HCT116 (cell line): ENCODE measurements at regions not wholly inside any gene's neighbourhood (a gene's known extent, or its start where the extent isn't known, plus 50 kb on each side); places are given as distances from the start of the nearest gene placed in this dataset.

Experiments used
- CBX3 ChIP-seq: IDR thresholded peaks from 2 replicates; pipeline ENCODE4 v1.6.1; 2012; ENCODE audit warnings: low read depth
- EGR1 ChIP-seq: IDR thresholded peaks from 2 replicates; pipeline ENCODE4 v1.6.1; 2012; ENCODE audit warnings: low read depth
- EZH2 ChIP-seq: fragments of 200-600 bp; sonication (generic); IDR thresholded peaks from 2 replicates; pipeline ENCODE4 v1.6.1; 2017; ENCODE audit warnings: antibody characterized with exemption, mixed run types
- EZH2phosphoT487 ChIP-seq: fragments of 200-600 bp; IDR thresholded peaks from 2 replicates; pipeline ENCODE4 v1.6.1; 2018; ENCODE audit warnings: antibody characterized with exemption, borderline replicate concordance
- POLR2A ChIP-seq: IDR thresholded peaks from 2 replicates; pipeline ENCODE4 v1.7.0; 2011; ENCODE audit warnings: borderline replicate concordance; ENCODE audit not compliant: insufficient read depth, insufficient read length; ENCODE audit errors: extremely low read depth
- RAD21 ChIP-seq: IDR thresholded peaks from 2 replicates; pipeline ENCODE4 v1.6.1; 2012; ENCODE audit warnings: low read depth, mild to moderate bottlenecking
- SIN3A ChIP-seq: IDR thresholded peaks from 2 replicates; pipeline ENCODE4 v1.6.1; 2012; ENCODE audit warnings: low read depth
- TCF7L2 ChIP-seq: IDR thresholded peaks from 2 replicates; pipeline ENCODE4 v1.7.0; 2011; ENCODE audit warnings: borderline replicate concordance, inconsistent platforms; ENCODE audit not compliant: insufficient read depth, insufficient read length; ENCODE audit errors: extremely low read depth
- YY1 ChIP-seq: IDR thresholded peaks from 2 replicates; pipeline ENCODE4 v1.6.1; 2011; ENCODE audit warnings: low read length, low read depth, moderate library complexity, mild to moderate bottlenecking; ENCODE audit not compliant: insufficient replicate concordance; ENCODE audit errors: extremely low read depth
- TF ChIP-seq, protein P1 (sequence below), 3 experiments: fragments of 200-600 bp in 1 of 3; sonication (generic) in 1 of 3; IDR thresholded peaks in 2 of 3; conservative IDR thresholded peaks in 1 of 3; 2 replicates each; pipeline ENCODE4 v1.5.1; 2012 to 2017; ENCODE audit warnings: low read depth in 2 of 3, low read length in 2 of 3, antibody characterized with exemption in 1 of 3, borderline replicate concordance in 1 of 3, control low read depth in 1 of 3, mild to moderate bottlenecking in 1 of 3, mixed read lengths in 1 of 3, mixed run types in 1 of 3, moderate library complexity in 1 of 3; ENCODE audit not compliant: insufficient read depth in 1 of 3
- TF ChIP-seq, protein P2 (sequence below): IDR thresholded peaks from 2 replicates; pipeline ENCODE4 v1.6.1; 2012
- TF ChIP-seq, protein P3 (sequence below): IDR thresholded peaks from 2 replicates; pipeline ENCODE4 v1.6.1; 2012; ENCODE audit warnings: low read depth

DNA sequence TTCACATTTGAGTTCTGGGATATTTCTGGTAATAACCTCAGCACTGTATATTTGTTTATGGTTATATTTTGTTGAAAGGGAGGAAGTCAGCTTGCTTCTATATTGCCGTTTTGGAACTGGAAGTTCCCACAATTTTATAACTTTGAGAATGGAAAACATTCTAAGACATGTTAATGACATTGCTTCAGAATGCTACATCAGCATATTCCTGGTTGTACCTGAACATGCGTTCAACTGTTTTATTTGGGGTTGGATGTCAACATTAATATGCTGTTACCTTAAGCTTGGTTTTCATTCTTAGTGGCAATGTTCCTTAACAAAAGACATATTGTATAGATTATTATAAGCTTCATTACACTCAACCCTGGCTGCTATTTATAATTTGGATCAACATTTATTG, 489.4 kb upstream of the MAGEB18 start:
- no peak for TF ChIP-seq EZH2
- TF ChIP-seq POLR2A: no peak
- TF ChIP-seq EGR1: no peak
- TF ChIP-seq CBX3: no peak
- TF ChIP-seq, protein P1, sequence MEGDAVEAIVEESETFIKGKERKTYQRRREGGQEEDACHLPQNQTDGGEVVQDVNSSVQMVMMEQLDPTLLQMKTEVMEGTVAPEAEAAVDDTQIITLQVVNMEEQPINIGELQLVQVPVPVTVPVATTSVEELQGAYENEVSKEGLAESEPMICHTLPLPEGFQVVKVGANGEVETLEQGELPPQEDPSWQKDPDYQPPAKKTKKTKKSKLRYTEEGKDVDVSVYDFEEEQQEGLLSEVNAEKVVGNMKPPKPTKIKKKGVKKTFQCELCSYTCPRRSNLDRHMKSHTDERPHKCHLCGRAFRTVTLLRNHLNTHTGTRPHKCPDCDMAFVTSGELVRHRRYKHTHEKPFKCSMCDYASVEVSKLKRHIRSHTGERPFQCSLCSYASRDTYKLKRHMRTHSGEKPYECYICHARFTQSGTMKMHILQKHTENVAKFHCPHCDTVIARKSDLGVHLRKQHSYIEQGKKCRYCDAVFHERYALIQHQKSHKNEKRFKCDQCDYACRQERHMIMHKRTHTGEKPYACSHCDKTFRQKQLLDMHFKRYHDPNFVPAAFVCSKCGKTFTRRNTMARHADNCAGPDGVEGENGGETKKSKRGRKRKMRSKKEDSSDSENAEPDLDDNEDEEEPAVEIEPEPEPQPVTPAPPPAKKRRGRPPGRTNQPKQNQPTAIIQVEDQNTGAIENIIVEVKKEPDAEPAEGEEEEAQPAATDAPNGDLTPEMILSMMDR (IDR thresholded peaks at IDR 0.05 in 2 of 3, conservative IDR thresholded peaks at IDR 0.05 in 1 of 3; ENCODE audit: borderline replicate concordance in 1 of 3, insufficient read depth in 1 of 3, low read depth in 2 of 3, low read length in 2 of 3): no peak
- TF ChIP-seq, protein P2, sequence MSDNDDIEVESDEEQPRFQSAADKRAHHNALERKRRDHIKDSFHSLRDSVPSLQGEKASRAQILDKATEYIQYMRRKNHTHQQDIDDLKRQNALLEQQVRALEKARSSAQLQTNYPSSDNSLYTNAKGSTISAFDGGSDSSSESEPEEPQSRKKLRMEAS: no peak
- TF ChIP-seq EZH2phosphoT487: no peak
- TF ChIP-seq SIN3A: no peak
- TF ChIP-seq YY1: no peak
- TF ChIP-seq RAD21: no peak
- no peak for TF ChIP-seq TCF7L2
- TF ChIP-seq, protein P3, sequence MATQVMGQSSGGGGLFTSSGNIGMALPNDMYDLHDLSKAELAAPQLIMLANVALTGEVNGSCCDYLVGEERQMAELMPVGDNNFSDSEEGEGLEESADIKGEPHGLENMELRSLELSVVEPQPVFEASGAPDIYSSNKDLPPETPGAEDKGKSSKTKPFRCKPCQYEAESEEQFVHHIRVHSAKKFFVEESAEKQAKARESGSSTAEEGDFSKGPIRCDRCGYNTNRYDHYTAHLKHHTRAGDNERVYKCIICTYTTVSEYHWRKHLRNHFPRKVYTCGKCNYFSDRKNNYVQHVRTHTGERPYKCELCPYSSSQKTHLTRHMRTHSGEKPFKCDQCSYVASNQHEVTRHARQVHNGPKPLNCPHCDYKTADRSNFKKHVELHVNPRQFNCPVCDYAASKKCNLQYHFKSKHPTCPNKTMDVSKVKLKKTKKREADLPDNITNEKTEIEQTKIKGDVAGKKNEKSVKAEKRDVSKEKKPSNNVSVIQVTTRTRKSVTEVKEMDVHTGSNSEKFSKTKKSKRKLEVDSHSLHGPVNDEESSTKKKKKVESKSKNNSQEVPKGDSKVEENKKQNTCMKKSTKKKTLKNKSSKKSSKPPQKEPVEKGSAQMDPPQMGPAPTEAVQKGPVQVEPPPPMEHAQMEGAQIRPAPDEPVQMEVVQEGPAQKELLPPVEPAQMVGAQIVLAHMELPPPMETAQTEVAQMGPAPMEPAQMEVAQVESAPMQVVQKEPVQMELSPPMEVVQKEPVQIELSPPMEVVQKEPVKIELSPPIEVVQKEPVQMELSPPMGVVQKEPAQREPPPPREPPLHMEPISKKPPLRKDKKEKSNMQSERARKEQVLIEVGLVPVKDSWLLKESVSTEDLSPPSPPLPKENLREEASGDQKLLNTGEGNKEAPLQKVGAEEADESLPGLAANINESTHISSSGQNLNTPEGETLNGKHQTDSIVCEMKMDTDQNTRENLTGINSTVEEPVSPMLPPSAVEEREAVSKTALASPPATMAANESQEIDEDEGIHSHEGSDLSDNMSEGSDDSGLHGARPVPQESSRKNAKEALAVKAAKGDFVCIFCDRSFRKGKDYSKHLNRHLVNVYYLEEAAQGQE: no peak
